ENCODE measurements at regions not wholly inside any gene's neighbourhood (a gene's known extent, or its start where the extent isn't known, plus 50 kb on each side); places are given as distances from the start of the nearest gene placed in this dataset.

DNA sequence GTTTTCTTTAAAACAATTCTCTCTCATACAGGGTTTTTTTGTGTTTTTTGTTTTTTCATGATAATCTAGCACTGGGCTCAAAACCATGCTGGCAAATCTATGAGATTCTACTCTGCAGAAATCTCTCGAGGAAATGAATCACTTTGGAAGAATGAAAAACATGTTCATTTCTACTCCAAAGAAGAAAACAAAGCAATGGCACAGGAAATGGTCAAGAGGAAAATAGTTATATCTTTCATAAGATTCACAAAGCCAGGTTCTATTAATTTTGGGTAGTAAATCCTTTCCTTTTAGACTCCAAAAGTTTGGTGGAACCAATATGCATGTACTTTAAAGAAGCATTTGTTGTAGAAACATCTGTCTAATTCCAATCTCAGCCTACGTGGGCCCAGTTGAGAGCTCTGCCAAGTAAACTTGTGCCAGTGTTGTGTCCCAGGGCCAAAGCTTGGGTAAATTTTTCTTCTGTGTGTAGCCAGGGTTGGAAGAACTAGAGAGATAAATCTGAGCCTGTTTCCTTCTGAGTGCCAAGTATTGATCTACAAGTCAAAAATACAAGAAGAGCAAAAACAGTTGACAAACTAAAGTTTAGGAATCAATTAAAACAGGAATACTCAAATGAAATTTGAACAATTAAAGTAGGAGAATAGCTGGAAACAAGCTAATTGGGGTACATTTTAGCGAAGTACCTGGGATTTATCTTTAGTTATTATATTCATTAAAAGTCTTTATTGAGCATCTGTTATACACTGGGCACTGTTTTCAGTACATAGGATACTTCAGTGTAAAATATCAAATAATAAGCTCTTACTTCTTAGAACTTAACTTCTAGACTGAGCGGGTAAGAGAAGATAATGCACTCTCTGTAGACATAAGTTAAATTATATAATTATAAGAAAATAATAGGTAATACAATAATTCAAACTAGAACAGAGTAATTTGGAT lies 657.5 kb upstream of the NECTIN3 start (continued):
- TF ChIP-seq ZNF431 (CRISPR knock-in tag; IDR thresholded peaks at IDR 0.05) (no peak), KLF6 (CRISPR knock-in tag; IDR thresholded peaks at IDR 0.05; ENCODE audit: borderline replicate concordance) (no peak), SMAD3 (CRISPR knock-in tag; conservative IDR thresholded peaks at IDR 0.05) (no peak), ZNF384 (IDR thresholded peaks at IDR 0.05; ENCODE audit: low read depth, low read length) (no peak)

DNA sequence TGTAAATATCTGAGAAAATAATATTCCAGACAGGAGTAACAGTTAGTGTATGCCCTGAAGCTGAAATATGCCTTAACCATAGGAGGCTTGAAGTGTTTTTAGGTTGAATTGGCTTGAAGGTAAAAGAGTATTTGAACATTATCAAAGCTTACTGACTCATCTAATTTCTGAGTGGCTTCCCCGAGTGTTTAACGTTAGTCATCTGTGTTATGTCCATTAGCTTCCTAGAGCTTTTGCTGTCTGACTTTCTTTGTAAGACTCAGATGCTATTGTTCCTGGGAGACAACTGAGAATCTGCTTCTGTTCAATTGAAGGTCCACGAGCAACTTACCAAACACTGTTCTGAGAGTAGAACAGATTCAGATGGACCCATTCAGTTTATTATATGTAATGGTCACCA lies 656.8 kb upstream of the NECTIN3 start:
- Histone ChIP-seq H3K9me3 (replicated peaks; ENCODE audit: control insufficient read depth, insufficient read depth, low read depth, low read length) (no peaks in the 10 kb centered on the region), H3K9ac (ENCODE audit: insufficient read depth in 1 of 2, low read depth in 2 of 2, low read length in 2 of 2) (no peak overlapping the region), H3K27me3 (ENCODE audit: control insufficient read depth in 2 of 2, insufficient read depth in 2 of 2, low read length in 2 of 2) (no peaks in the 10 kb centered on the region), H3K4me2 (ENCODE audit: insufficient read depth, low read length) (no peak overlapping the region), H2AFZ (ENCODE audit: low read depth, low read length) (no peak overlapping the region), H3K79me2 (ENCODE audit: control insufficient read depth, insufficient read depth, low read length) (no peaks in the 10 kb centered on the region), H3K9me1 (ENCODE audit: control insufficient read depth, insufficient read depth, low read length) (no peaks in the 10 kb centered on the region), H4K20me1 (replicated peaks; ENCODE audit: control insufficient read depth, insufficient read depth, low read length) (no peaks in the 10 kb centered on the region), H3K27ac (ENCODE audit: extremely low read depth, low read depth, low read length) (no peak overlapping the region), H3K4me3 (no peak overlapping the region), H3K36me3 (ENCODE audit: control insufficient read depth, insufficient read depth, low read length) (no peaks in the 10 kb centered on the region), H3K4me1 (replicated peaks in 1 of 2; ENCODE audit: control insufficient read depth in 2 of 2, insufficient read depth in 2 of 2, low read length in 2 of 2) (no peaks in the 10 kb centered on the region)
- no peak for FAIRE-seq
- 4% methylated on average over 3 of the region's 3 CpGs for WGBS (ENCODE audit: insufficient coverage, low coverage, missing lambda C conversion rate)
- no peak for DNase-seq (ENCODE audit: extremely low read depth in 1 of 4, low spot score in 3 of 4)
- CTCF ChIA-PET (ENCODE audit: low intra/inter-chr PET ratio): no interaction called here
- POLR2A ChIA-PET: no interaction called here
- ATAC-seq: no peak
- in situ Hi-C loops (cut with MboI) (no loop called here), intact Hi-C loops (cut with micrococcal nuclease) (no loop called here)
- BruUV-seq (replicated peaks): no TSS peak
- TF ChIP-seq, protein P1, sequence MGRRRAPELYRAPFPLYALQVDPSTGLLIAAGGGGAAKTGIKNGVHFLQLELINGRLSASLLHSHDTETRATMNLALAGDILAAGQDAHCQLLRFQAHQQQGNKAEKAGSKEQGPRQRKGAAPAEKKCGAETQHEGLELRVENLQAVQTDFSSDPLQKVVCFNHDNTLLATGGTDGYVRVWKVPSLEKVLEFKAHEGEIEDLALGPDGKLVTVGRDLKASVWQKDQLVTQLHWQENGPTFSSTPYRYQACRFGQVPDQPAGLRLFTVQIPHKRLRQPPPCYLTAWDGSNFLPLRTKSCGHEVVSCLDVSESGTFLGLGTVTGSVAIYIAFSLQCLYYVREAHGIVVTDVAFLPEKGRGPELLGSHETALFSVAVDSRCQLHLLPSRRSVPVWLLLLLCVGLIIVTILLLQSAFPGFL (CRISPR knock-in tag; IDR thresholded peaks at IDR 0.05): no peak
- TF ChIP-seq, protein P2, sequence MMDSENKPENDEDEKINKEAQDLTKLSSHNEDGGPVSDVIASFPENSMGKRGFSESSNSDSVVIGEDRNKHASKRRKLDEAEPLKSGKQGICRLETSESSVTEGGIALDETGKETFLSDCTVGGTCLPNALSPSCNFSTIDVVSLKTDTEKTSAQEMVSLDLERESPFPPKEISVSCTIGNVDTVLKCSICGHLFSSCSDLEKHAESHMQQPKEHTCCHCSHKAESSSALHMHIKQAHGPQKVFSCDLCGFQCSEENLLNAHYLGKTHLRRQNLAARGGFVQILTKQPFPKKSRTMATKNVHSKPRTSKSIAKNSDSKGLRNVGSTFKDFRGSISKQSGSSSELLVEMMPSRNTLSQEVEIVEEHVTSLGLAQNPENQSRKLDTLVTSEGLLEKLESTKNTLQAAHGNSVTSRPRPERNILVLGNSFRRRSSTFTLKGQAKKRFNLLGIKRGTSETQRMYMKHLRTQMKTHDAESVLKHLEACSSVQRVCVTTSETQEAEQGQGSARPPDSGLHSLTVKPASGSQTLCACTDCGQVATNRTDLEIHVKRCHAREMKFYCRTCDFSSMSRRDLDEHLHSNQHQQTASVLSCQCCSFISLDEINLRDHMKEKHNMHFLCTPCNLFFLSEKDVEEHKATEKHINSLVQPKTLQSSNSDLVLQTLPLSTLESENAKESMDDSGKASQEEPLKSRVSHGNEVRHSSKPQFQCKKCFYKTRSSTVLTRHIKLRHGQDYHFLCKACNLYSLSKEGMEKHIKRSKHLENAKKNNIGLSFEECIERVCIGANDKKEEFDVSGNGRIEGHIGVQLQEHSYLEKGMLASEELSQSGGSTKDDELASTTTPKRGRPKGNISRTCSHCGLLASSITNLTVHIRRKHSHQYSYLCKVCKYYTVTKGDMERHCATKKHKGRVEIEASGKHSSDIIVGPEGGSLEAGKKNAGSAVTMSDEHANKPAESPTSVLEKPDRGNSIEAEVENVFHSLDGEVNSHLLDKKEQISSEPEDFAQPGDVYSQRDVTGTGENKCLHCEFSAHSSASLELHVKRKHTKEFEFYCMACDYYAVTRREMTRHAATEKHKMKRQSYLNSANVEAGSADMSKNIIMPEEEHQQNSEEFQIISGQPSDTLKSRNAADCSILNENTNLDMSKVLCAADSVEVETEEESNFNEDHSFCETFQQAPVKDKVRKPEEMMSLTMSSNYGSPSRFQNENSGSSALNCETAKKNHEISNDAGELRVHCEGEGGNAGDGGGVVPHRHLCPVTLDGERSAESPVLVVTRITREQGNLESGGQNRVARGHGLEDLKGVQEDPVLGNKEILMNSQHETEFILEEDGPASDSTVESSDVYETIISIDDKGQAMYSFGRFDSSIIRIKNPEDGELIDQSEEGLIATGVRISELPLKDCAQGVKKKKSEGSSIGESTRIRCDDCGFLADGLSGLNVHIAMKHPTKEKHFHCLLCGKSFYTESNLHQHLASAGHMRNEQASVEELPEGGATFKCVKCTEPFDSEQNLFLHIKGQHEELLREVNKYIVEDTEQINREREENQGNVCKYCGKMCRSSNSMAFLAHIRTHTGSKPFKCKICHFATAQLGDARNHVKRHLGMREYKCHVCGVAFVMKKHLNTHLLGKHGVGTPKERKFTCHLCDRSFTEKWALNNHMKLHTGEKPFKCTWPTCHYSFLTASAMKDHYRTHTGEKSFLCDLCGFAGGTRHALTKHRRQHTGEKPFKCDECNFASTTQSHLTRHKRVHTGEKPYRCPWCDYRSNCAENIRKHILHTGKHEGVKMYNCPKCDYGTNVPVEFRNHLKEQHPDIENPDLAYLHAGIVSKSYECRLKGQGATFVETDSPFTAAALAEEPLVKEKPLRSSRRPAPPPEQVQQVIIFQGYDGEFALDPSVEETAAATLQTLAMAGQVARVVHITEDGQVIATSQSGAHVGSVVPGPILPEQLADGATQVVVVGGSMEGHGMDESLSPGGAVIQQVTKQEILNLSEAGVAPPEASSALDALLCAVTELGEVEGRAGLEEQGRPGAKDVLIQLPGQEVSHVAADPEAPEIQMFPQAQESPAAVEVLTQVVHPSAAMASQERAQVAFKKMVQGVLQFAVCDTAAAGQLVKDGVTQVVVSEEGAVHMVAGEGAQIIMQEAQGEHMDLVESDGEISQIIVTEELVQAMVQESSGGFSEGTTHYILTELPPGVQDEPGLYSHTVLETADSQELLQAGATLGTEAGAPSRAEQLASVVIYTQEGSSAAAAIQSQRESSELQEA (IDR thresholded peaks at IDR 0.05; ENCODE audit: low read depth): no peak
- TF ChIP-seq CSDE1 (IDR thresholded peaks at IDR 0.05) (no peak), BRCA1 (IDR thresholded peaks at IDR 0.05) (no peak), BRCA1 (CRISPR knock-in tag; IDR thresholded peaks at IDR 0.05) (no peak), TCF3 (CRISPR knock-in tag; IDR thresholded peaks at IDR 0.05) (no peak), ZEB2 (IDR thresholded peaks at IDR 0.05) (no peak), ZNF668 (CRISPR knock-in tag; IDR thresholded peaks at IDR 0.05) (no peak)
- TF ChIP-seq, protein P3, sequence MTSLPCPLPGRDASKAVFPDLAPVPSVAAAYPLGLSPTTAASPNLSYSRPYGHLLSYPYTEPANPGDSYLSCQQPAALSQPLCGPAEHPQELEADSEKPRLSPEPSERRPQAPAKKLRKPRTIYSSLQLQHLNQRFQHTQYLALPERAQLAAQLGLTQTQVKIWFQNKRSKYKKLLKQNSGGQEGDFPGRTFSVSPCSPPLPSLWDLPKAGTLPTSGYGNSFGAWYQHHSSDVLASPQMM (CRISPR knock-in tag; IDR thresholded peaks at IDR 0.05): no peak

Data from K562 (cell line).